Ovary (tissue), 7 donors: ENCODE measurements at regions not wholly inside any gene's neighbourhood (a gene's known extent, or its start where the extent isn't known, plus 50 kb on each side); places are given as distances from the start of the nearest gene placed in this dataset.

ENCODE experiments used
- DNase-seq, 5 donors: peaks; one replicate each; pipeline ENCODE4 v3.0.0-alpha.2; 2019 to 2020
- H3K27ac ChIP-seq, 2 donors: fragments of 200-600 bp; one replicate each; pipeline versions ENCODE4 v1.5.1 to v1.8.0; 2019 to 2022
- H3K27me3 ChIP-seq: fragments of 200-600 bp; one replicate; pipeline ENCODE4 v1.8.0; 2022
- H3K36me3 ChIP-seq: fragments of 200-600 bp; sonication (generic); one replicate; pipeline ENCODE4 v1.5.1; 2019
- H3K4me1 ChIP-seq: one replicate; pipeline ENCODE4 v1.8.1; 2013; ENCODE audit warnings: mild to moderate bottlenecking, moderate library complexity; ENCODE audit not compliant: insufficient read depth
- H3K4me3 ChIP-seq: fragments of 200-600 bp; sonication (generic); one replicate; pipeline ENCODE4 v1.5.1; 2017
- H3K9me3 ChIP-seq, 2 donors: fragments of 200-600 bp in 1 of 2; sonication (generic) in 1 of 2; one replicate each; pipeline versions ENCODE4 v1.5.1 to v1.8.1; 2013 to 2019; ENCODE audit warnings: mild to moderate bottlenecking in 1 of 2, moderate library complexity in 1 of 2
- CTCF ChIP-seq, 3 donors: fragments of 450-650 bp in 2 of 3; fragments of 200-600 bp in 1 of 3; IDR thresholded peaks; one replicate each; pipeline versions ENCODE4 v1.5.1 to v1.8.0; 2016 to 2022; ENCODE audit warnings: antibody characterized with exemption in 3 of 3, mild to moderate bottlenecking in 1 of 3
- EP300 ChIP-seq: sonication (generic); formaldehyde crosslinking; IDR thresholded peaks from one replicate; pipeline ENCODE4 v1.6.1; 2017; ENCODE audit warnings: antibody characterized with exemption
- POLR2A ChIP-seq: fragments of 450-650 bp; IDR thresholded peaks from one replicate; pipeline ENCODE4 v1.6.1; 2017; ENCODE audit warnings: antibody characterized with exemption, mild to moderate bottlenecking, moderate library complexity
- WGBS, 3 donors: extraction: QIAGEN DNeasy Blood & Tissue Kit in 1 of 3; methylation state at CpG; one replicate each; pipeline versions ENCODE4 v1.1.5 to v1.1.7; 2013 to 2017; 5-methylcytosine and 5-hydroxymethylcytosine counted together
- intact Hi-C, 4 donors: fragments of 100-400 bp; cut with DNase I; formaldehyde crosslinking; loops; one replicate each; pipeline versions ENCODE4 v1.11.0 to v1.15.1; 2022 to 2023
- donor health status: DM: no; HTN: no; CAD: no; lungs with moderate emphysema.
- donor health status: DM: no; HTN: no; CAD: no.
- donor health status: Bipolar disorder and iron deficiency.
- donor health status: DM: no; HTN: no; CAD: no.
- donor health status: DM: yes; HTN: yes; CAD: no.

- Histone ChIP-seq H3K4me3 (no peak overlapping the region), H3K9me3 (no peaks in the 10 kb centered on the region), H3K36me3 (no peaks in the 10 kb centered on the region), H3K27ac (no peak overlapping the region), H3K4me1 (no peaks in the 10 kb centered on the region), H3K27me3 (no peaks in the 10 kb centered on the region)
- intact Hi-C loops, result no loop called here
- 50 to 69% (median 62%) methylated on average over 16 to 17 of the region's 17 CpGs for WGBS, 3 donors
- DNase-seq, result no peak
- TF ChIP-seq EP300 (no peak), POLR2A (no peak), CTCF (IDR thresholded peaks at IDR 0.05) (no peak)
Observed at GRCh38 chr2:16093639-16094529, 153.5 kb downstream of the MYCN start.

GRCh38 chr2:16092861-16093638, 152.7 kb downstream of the MYCN start:
- H3K9me3 ChIP-seq, result no peaks in the 10 kb centered on the region
- WGBS, 3 donors, result 85 to 94% (median 92%) methylated on average over 13 of the region's 13 CpGs
- no peak overlapping the region for H3K4me3 ChIP-seq
- H3K27ac ChIP-seq, result no peak overlapping the region
- H3K4me1 ChIP-seq, result no peaks in the 10 kb centered on the region
- no peak for DNase-seq
- intact Hi-C loops, result no loop called here
- no peak for TF ChIP-seq POLR2A
- TF ChIP-seq CTCF (IDR thresholded peaks at IDR 0.05), result no peak
- no peak for TF ChIP-seq EP300
- no peaks in the 10 kb centered on the region for H3K36me3 ChIP-seq
- H3K27me3 ChIP-seq, result no peaks in the 10 kb centered on the region

GRCh38 chr2:16091576-16092282, 151.4 kb downstream of the MYCN start:
- TF ChIP-seq CTCF (IDR thresholded peaks at IDR 0.05), result no peak
- TF ChIP-seq EP300, result no peak
- no peak for TF ChIP-seq POLR2A
- Histone ChIP-seq H3K4me3 (no peak overlapping the region), H3K4me1 (no peaks in the 10 kb centered on the region), H3K9me3 (no peaks in the 10 kb centered on the region), H3K27ac (no peak overlapping the region), H3K36me3 (no peaks in the 10 kb centered on the region), H3K27me3 (no peaks in the 10 kb centered on the region)
- intact Hi-C loops, result no loop called here
- no peak for DNase-seq
- 37 to 57% (median 50%) methylated on average over 1 of the region's 1 CpG for WGBS, 3 donors
